GM12891 (cell line): ENCODE measurements at regions not wholly inside any gene's neighbourhood (a gene's known extent, or its start where the extent isn't known, plus 50 kb on each side); places are given as distances from the start of the nearest gene placed in this dataset.

Experiments
- POLR2A ChIP-seq: IDR thresholded peaks from 2 replicates; pipeline ENCODE4 v1.6.1; 2011; ENCODE audit warnings: low read depth, low read length, control low read depth
- POLR2AphosphoS5 ChIP-seq: IDR thresholded peaks from 2 replicates; pipeline ENCODE4 v1.6.1; 2011; ENCODE audit warnings: low read depth, low read length, control low read depth
- POU2F2 ChIP-seq: IDR thresholded peaks from 2 replicates; pipeline ENCODE4 v1.6.1; 2011; ENCODE audit warnings: low read depth, mild to moderate bottlenecking, control low read depth, low read length, moderate library complexity
- SPI1 ChIP-seq: IDR thresholded peaks from 2 replicates; pipeline ENCODE4 v1.6.1; 2011; ENCODE audit warnings: low read depth, low read length, control low read depth
- TAF1 ChIP-seq: IDR thresholded peaks from 2 replicates; pipeline ENCODE4 v1.6.1; 2011; ENCODE audit warnings: low read depth, low read length, control low read depth

DNA sequence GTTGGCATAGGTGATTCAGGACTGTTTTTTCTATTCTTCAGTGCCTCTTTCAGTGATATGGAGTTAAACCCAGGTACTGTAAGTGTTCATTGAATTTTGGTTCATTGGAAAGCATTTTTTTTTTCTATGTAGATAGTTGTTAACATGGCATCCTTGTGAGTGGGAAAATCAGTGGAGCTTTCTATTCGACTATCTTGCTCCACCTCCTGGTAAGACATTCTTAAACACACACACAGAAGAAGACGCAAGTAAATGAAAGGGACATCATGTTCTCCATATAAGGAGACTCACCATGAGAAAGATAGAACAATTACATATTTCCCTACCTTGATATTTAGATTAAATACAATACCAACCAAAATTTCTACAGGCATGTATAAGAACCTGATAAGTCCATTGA is 598.5 kb upstream of the SPANXN1 start:
- no peak for TF ChIP-seq POLR2A
- TF ChIP-seq TAF1: no peak
- TF ChIP-seq POLR2AphosphoS5: no peak
- no peak for TF ChIP-seq POU2F2
- TF ChIP-seq SPI1: no peak
